GM12873 (cell line): ENCODE measurements at regions not wholly inside any gene's neighbourhood (a gene's known extent, or its start where the extent isn't known, plus 50 kb on each side); places are given as distances from the start of the nearest gene placed in this dataset.

Experiments used
- CTCF ChIP-seq: IDR thresholded peaks from 2 replicates; pipeline ENCODE4 v1.5.1; 2012; ENCODE audit warnings: low read depth, mild to moderate bottlenecking, moderate library complexity, low read length, control low read depth; ENCODE audit not compliant: insufficient read depth; ENCODE audit errors: missing control alignments

GRCh38 chr20:29742699-29743100 lies 1514.8 kb upstream of the DEFB115 start:
- no peak for TF ChIP-seq CTCF

GRCh38 chr20:29743101-29743931 lies 1514.1 kb upstream of the DEFB115 start:
- no peak for TF ChIP-seq CTCF

GRCh38 chr20:29744071-29744470 lies 1513.4 kb upstream of the DEFB115 start:
- TF ChIP-seq CTCF, result no peak

- no peak for TF ChIP-seq CTCF
These were observed 1507.1 kb upstream of the DEFB115 start for GRCh38 chr20:29750268-29750899.

- TF ChIP-seq CTCF, result peak; percentile 13
These were observed 1504.1 kb upstream of the DEFB115 start for GRCh38 chr20:29753426-29753746.

GRCh38 chr20:29756664-29757063 lies 1500.8 kb upstream of the DEFB115 start:
- TF ChIP-seq CTCF, result no peak

- TF ChIP-seq CTCF, result no peak
These were observed 1494.8 kb upstream of the DEFB115 start for GRCh38 chr20:29762620-29763019.
